ENCODE measurements at regions not wholly inside any gene's neighbourhood (a gene's known extent, or its start where the extent isn't known, plus 50 kb on each side); places are given as distances from the start of the nearest gene placed in this dataset.
"Not testable (repeated sequence)": the region's sequence is repeated elsewhere in the genome, so short reads cannot be mapped to it uniquely, and the experiment has no call there.

- no peak for DNase-seq
Observed at GRCh38 chrX:13955975-13956374, 73.7 kb downstream of the GEMIN8 start.

- DNase-seq, result no peak
Observed at GRCh38 chrX:13955095-13955647, 74.5 kb downstream of the GEMIN8 start.

- no peak for DNase-seq
Observed at GRCh38 chrX:13952581-13952980, 77.1 kb downstream of the GEMIN8 start.

- not testable (repeated sequence) for DNase-seq
Observed at GRCh38 chrX:13946223-13946622, 83.5 kb downstream of the GEMIN8 start.

- not testable (repeated sequence) for DNase-seq
Observed at GRCh38 chrX:13945787-13946186, 83.9 kb downstream of the GEMIN8 start.

- DNase-seq, result no peak
Observed at GRCh38 chrX:13940671-13941070, 89.0 kb downstream of the GEMIN8 start.

GRCh38 chrX:13939741-13940597 lies 89.7 kb downstream of the GEMIN8 start:
- no peak for DNase-seq

- DNase-seq, result no peak
Observed at GRCh38 chrX:13938829-13939530, 90.7 kb downstream of the GEMIN8 start.

GRCh38 chrX:13938051-13938828 lies 91.5 kb downstream of the GEMIN8 start:
- no peak for DNase-seq

- DNase-seq, result no peak
Observed at GRCh38 chrX:13937370-13938050, 92.2 kb downstream of the GEMIN8 start.

GRCh38 chrX:13936521-13937225 lies 93.0 kb downstream of the GEMIN8 start:
- DNase-seq, result no peak

- no peak for DNase-seq
Observed at GRCh38 chrX:13934731-13935130, 95.0 kb downstream of the GEMIN8 start.

- DNase-seq, result no peak
Observed at GRCh38 chrX:13933851-13934250, 95.8 kb downstream of the GEMIN8 start.

- DNase-seq, result no peak
Observed at GRCh38 chrX:13933352-13933751, 96.3 kb downstream of the GEMIN8 start.

GRCh38 chrX:13932416-13932815 lies 97.3 kb downstream of the GEMIN8 start:
- DNase-seq, result no peak

GRCh38 chrX:13927175-13927574 lies 102.5 kb downstream of the GEMIN8 start:
- no peak for DNase-seq

- no peak for DNase-seq
Observed at GRCh38 chrX:13923845-13924244, 105.8 kb downstream of the GEMIN8 start.

GRCh38 chrX:13923289-13923688 lies 106.4 kb upstream of the GPM6B start:
- DNase-seq, result no peak

- no peak for DNase-seq
Observed at GRCh38 chrX:13917507-13917906, 100.6 kb upstream of the GPM6B start.

- no peak for DNase-seq
Observed at GRCh38 chrX:13911586-13911985, 94.7 kb upstream of the GPM6B start.

GRCh38 chrX:13906093-13906492 lies 89.2 kb upstream of the GPM6B start:
- no peak for DNase-seq

GRCh38 chrX:13903405-13903804 lies 86.5 kb upstream of the GPM6B start:
- no peak for DNase-seq
